GM23248 (cell line): ENCODE measurements at regions not wholly inside any gene's neighbourhood (a gene's known extent, or its start where the extent isn't known, plus 50 kb on each side); places are given as distances from the start of the nearest gene placed in this dataset.

ENCODE experiments used
- DNase-seq: peaks from one replicate; pipeline ENCODE4 v3.0.0-alpha.2; 2015
- H2AFZ ChIP-seq: fragments of 200-600 bp; sonication (generic); 2 replicates; pipeline ENCODE4 v1.6.1; 2016; ENCODE audit warnings: antibody characterized with exemption
- H3F3A ChIP-seq: fragments of 200-600 bp; sonication (generic); 2 replicates; pipeline ENCODE4 v1.6.1; 2016; ENCODE audit warnings: mild to moderate bottlenecking, antibody characterized with exemption, mixed run types; ENCODE audit not compliant: insufficient read depth
- H3K27ac ChIP-seq: fragments of 200-600 bp; sonication (generic); 2 replicates; pipeline ENCODE4 v1.5.1; 2016; ENCODE audit warnings: mild to moderate bottlenecking
- H3K27me3 ChIP-seq: fragments of 200-600 bp; sonication (generic); replicated peaks from 2 replicates; pipeline ENCODE4 v1.6.1; 2016; ENCODE audit warnings: mild to moderate bottlenecking; ENCODE audit not compliant: insufficient read depth
- H3K36me3 ChIP-seq: fragments of 200-600 bp; sonication (generic); 2 replicates; pipeline ENCODE4 v1.6.1; 2016; ENCODE audit warnings: low read depth, mild to moderate bottlenecking
- H3K4me1 ChIP-seq: fragments of 200-600 bp; sonication (generic); 2 replicates; pipeline ENCODE4 v1.6.1; 2016; ENCODE audit warnings: mild to moderate bottlenecking; ENCODE audit not compliant: insufficient read depth
- H3K4me2 ChIP-seq: fragments of 200-600 bp; sonication (generic); one replicate; pipeline ENCODE4 v1.6.1; 2016; ENCODE audit warnings: mild to moderate bottlenecking; ENCODE audit not compliant: unreplicated experiment
- H3K4me3 ChIP-seq: fragments of 200-600 bp; sonication (generic); 2 replicates; pipeline ENCODE4 v1.5.1; 2016; ENCODE audit warnings: mild to moderate bottlenecking
- H3K79me2 ChIP-seq: fragments of 200-600 bp; sonication (generic); 2 replicates; pipeline ENCODE4 v1.6.1; 2016; ENCODE audit warnings: mild to moderate bottlenecking; ENCODE audit not compliant: insufficient read depth
- H3K9ac ChIP-seq: fragments of 200-600 bp; sonication (generic); 2 replicates; pipeline ENCODE4 v1.6.1; 2016; ENCODE audit warnings: mild to moderate bottlenecking
- H3K9me2 ChIP-seq: fragments of 200-600 bp; sonication (generic); 2 replicates; pipeline ENCODE4 v1.6.1; 2016; ENCODE audit warnings: mixed run types, mild to moderate bottlenecking, moderate library complexity; ENCODE audit not compliant: insufficient read depth
- H3K9me3 ChIP-seq: fragments of 200-600 bp; sonication (generic); one replicate; pipeline ENCODE4 v1.6.1; 2017; ENCODE audit warnings: low read depth
- H4K20me1 ChIP-seq: fragments of 200-600 bp; sonication (generic); 2 replicates; pipeline ENCODE4 v1.6.0; 2016; ENCODE audit not compliant: insufficient read depth
- EZH2 ChIP-seq: fragments of 200-600 bp; sonication (generic); IDR thresholded peaks from 2 replicates; pipeline ENCODE4 v1.6.1; 2018; ENCODE audit warnings: antibody characterized with exemption, mild to moderate bottlenecking; ENCODE audit not compliant: insufficient read depth, poor library complexity, severe bottlenecking
- EZH2phosphoT487 ChIP-seq: fragments of 200-600 bp; sonication (generic); IDR thresholded peaks from 2 replicates; pipeline ENCODE4 v1.6.1; 2018; ENCODE audit warnings: antibody characterized with exemption, moderate library complexity, mild to moderate bottlenecking, low read depth; ENCODE audit not compliant: insufficient read depth
- WGBS, 2 experiments: methylation state at CpG; one replicate each; pipeline ENCODE4 v1.1.6; 2015 to 2017; ENCODE audit warnings: low lambda C conversion rate in 2 of 2, low coverage in 1 of 2; ENCODE audit errors: missing lambda C conversion rate in 2 of 2; 5-methylcytosine and 5-hydroxymethylcytosine counted together
- in situ Hi-C: fragments of 300-500 bp; cut with MboI; formaldehyde crosslinking; loops from 2 replicates; pipeline ENCODE4 v1.15.0; 2020

- Histone ChIP-seq H3K27me3 (no peaks in the 10 kb centered on the region), H3K9me3 (no peaks in the 10 kb centered on the region), H3K9ac (no peak overlapping the region), H3F3A (no peaks in the 10 kb centered on the region), H3K4me1 (no peaks in the 10 kb centered on the region), H3K9me2 (no peaks in the 10 kb centered on the region), H3K4me2 (no peak overlapping the region), H3K4me3 (no peak overlapping the region), H3K36me3 (no peaks in the 10 kb centered on the region), H3K27ac (no peak overlapping the region), H4K20me1 (no peaks in the 10 kb centered on the region), H2AFZ (no peak overlapping the region), H3K79me2 (no peaks in the 10 kb centered on the region)
- no peak for TF ChIP-seq EZH2phosphoT487
- TF ChIP-seq EZH2, result no peak
- in situ Hi-C loops, result loop anchor here (25.0 kb wide), 1 partner anchor 848 kb away; no protein-coding TSS in a partner anchor
- 68 to 71% methylated on average over 2 of the region's 2 CpGs for WGBS, 2 experiments
- no peak for DNase-seq
Measured at GRCh38 chr2:16485251-16485650, 180.4 kb downstream of the CYRIA start.

GRCh38 chr2:16482460-16482859 lies 183.2 kb downstream of the CYRIA start:
- no peak for DNase-seq
- H4K20me1 ChIP-seq, result no peaks in the 10 kb centered on the region
- in situ Hi-C loops, result loop anchor here (25.0 kb wide), 1 partner anchor 845 kb away; no protein-coding TSS in a partner anchor
- no peak overlapping the region for H3K4me3 ChIP-seq
- no peaks in the 10 kb centered on the region for H3K27me3 ChIP-seq
- no peaks in the 10 kb centered on the region for H3K79me2 ChIP-seq
- no peaks in the 10 kb centered on the region for H3K9me3 ChIP-seq
- no peak overlapping the region for H3K27ac ChIP-seq
- H3K9ac ChIP-seq, result no peak overlapping the region
- no peaks in the 10 kb centered on the region for H3K4me1 ChIP-seq
- H3K36me3 ChIP-seq, result no peaks in the 10 kb centered on the region
- H3K4me2 ChIP-seq, result no peak overlapping the region
- H3F3A ChIP-seq, result no peaks in the 10 kb centered on the region
- 21 to 27% methylated on average over 5 of the region's 5 CpGs for WGBS, 2 experiments
- H2AFZ ChIP-seq, result no peak overlapping the region
- TF ChIP-seq EZH2phosphoT487, result no peak
- no peak for TF ChIP-seq EZH2
- H3K9me2 ChIP-seq, result no peaks in the 10 kb centered on the region

GRCh38 chr2:16481351-16481750 lies 184.3 kb downstream of the CYRIA start:
- TF ChIP-seq EZH2phosphoT487 (no peak), EZH2 (no peak)
- Histone ChIP-seq H3K36me3 (no peaks in the 10 kb centered on the region), H3K9ac (no peak overlapping the region), H3K27me3 (no peaks in the 10 kb centered on the region), H3K4me1 (no peaks in the 10 kb centered on the region), H3F3A (no peaks in the 10 kb centered on the region), H3K4me3 (no peak overlapping the region), H3K9me2 (no peaks in the 10 kb centered on the region), H2AFZ (no peak overlapping the region), H3K9me3 (no peaks in the 10 kb centered on the region), H3K27ac (no peak overlapping the region), H4K20me1 (no peaks in the 10 kb centered on the region), H3K79me2 (no peaks in the 10 kb centered on the region), H3K4me2 (no peak overlapping the region)
- no peak for DNase-seq
- 27 to 61% methylated on average over 1 of the region's 1 CpG for WGBS, 2 experiments
- in situ Hi-C loops, result loop anchor here (25.0 kb wide), 1 partner anchor 844 kb away; no protein-coding TSS in a partner anchor

GRCh38 chr2:16479721-16480120 lies 185.9 kb downstream of the CYRIA start:
- Histone ChIP-seq H3F3A (no peaks in the 10 kb centered on the region), H2AFZ (no peak overlapping the region), H3K4me2 (no peak overlapping the region), H3K9me3 (no peaks in the 10 kb centered on the region), H3K4me3 (no peak overlapping the region), H3K9me2 (no peaks in the 10 kb centered on the region), H3K27ac (no peak overlapping the region), H4K20me1 (no peaks in the 10 kb centered on the region), H3K9ac (no peak overlapping the region), H3K79me2 (no peaks in the 10 kb centered on the region), H3K27me3 (no peaks in the 10 kb centered on the region), H3K36me3 (no peaks in the 10 kb centered on the region), H3K4me1 (no peaks in the 10 kb centered on the region)
- no peak for DNase-seq
- TF ChIP-seq EZH2, result no peak
- TF ChIP-seq EZH2phosphoT487, result no peak
- in situ Hi-C loops, result loop anchor here (25.0 kb wide), 1 partner anchor 842 kb away; no protein-coding TSS in a partner anchor
